ENCODE measurements at regions not wholly inside any gene's neighbourhood (a gene's known extent, or its start where the extent isn't known, plus 50 kb on each side); places are given as distances from the start of the nearest gene placed in this dataset.
"Not testable (repeated sequence)": the region's sequence is repeated elsewhere in the genome, so short reads cannot be mapped to it uniquely, and the experiment has no call there.

DNA sequence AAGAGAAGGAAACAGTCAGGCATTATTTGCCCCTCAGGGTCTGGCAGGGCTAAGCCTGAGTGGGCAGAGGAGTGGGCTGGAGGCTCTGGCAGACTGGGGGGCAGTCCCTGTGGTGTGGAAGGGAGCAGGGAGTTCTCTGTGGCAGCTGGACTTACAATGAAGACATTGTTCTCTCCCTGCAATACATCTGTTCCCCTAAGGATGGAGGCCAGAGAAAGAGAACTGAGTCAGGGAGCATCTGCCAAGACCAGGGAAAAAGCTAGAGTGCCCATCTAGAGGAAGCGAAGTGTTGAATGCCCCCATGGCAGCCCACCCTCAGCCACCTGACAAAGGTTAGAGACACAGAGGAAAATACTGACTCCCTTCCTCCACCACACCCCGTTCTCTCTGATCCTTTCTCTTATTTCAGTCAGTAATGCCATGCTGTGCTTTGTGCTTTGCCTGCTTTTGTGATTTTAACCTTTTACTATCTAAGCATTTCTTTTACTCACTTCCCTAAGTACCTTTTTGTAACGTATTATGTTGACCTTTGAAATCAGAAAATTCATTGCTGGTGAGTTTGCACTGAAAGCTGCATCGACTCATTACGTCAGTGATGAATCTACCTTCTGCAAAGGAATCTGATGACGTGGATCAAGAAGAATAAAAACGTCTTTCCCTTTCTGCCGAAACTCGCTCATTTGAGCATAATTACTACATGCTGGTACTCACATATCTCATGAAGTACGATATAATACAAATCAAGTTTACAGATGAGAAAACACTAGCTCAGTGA lies 76.0 kb downstream of the ACTL7B start:
- TF ChIP-seq, protein P1, sequence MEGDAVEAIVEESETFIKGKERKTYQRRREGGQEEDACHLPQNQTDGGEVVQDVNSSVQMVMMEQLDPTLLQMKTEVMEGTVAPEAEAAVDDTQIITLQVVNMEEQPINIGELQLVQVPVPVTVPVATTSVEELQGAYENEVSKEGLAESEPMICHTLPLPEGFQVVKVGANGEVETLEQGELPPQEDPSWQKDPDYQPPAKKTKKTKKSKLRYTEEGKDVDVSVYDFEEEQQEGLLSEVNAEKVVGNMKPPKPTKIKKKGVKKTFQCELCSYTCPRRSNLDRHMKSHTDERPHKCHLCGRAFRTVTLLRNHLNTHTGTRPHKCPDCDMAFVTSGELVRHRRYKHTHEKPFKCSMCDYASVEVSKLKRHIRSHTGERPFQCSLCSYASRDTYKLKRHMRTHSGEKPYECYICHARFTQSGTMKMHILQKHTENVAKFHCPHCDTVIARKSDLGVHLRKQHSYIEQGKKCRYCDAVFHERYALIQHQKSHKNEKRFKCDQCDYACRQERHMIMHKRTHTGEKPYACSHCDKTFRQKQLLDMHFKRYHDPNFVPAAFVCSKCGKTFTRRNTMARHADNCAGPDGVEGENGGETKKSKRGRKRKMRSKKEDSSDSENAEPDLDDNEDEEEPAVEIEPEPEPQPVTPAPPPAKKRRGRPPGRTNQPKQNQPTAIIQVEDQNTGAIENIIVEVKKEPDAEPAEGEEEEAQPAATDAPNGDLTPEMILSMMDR (IDR thresholded peaks at IDR 0.05) = no peak
- ATAC-seq (ENCODE audit: low FRiP score) = no peak
- no peak for DNase-seq (ENCODE audit: low spot score)

DNA sequence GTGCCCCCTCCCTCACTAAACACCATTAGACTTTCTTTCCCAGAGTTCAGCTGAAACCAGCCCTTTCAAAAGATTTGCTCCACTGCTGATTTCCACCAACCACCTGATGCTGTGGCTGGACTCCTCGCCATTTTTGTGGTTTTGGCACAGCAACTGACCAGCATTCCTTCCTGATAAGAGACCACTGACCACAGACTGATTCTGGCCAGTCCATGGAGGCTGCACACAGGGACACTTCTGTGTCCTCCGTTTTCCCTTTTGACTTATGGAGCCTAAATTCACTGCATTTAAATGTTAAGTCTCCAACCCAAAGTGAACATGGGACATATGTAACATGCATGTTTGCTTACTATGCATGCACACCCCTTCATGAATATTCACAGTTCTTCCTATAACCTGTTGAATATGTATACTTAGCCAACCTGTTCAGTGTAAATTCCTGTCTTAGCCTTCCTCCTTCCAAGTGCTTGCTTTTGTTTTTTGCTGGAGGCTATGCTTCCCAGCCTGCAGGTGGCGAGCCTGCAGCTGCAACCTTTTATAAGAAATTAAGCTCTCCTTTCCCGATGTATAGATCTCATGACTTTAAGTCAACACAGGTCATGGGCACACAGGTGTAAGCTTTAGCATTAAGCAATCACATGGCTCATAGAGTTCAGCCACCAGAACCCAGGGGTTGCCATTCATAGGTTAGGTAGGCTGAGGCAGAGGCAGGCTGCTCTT lies 78.7 kb downstream of the ACTL7B start:
- no peak for DNase-seq (ENCODE audit: low spot score)
- TF ChIP-seq, protein P1 (IDR thresholded peaks at IDR 0.05) = no peak
- no peak for ATAC-seq (ENCODE audit: low FRiP score)

DNA sequence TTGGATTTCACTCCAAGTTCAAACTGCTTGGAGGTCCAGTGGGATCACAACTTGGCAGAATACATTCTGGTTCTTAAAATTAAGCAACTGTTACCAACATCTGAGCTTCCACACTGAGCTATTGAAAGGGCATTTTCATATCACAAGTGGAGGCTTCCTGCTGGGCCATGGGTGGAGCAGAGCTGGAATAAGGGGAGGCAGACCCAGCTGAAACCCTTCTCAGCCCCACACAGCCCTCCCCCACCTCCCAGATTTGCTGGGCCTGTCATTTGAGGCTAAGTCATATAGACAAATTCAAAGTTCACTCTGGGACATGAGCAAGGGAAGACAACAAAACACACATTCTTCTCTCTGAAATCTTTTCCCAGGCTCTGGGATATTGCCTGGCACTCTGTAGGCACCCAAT lies 79.9 kb downstream of the ACTL7B start:
- DNase-seq (ENCODE audit: low spot score) = no peak
- TF ChIP-seq, protein P1 (IDR thresholded peaks at IDR 0.05) = no peak
- no peak for ATAC-seq (ENCODE audit: low FRiP score)

DNA sequence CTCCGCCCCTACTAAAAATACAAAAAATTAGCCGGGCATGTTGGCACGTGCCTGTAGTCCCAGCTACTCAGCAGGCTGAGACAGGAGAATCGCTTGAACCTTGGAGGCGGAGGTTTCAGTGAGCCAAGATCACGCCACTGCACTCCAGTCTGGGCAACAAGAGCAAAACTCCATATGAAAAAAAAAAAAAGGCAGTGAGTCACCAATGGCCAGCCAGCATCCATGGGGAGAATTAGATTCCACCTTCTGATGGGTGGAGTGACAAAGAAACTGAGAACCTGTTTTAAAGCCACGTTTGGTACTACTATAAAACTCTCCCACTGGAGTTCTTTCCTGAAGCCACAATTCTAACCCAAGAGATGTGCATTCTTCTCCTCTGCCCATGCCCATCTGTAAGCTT lies 81.7 kb downstream of the ACTL7B start:
- not testable (repeated sequence) for DNase-seq (ENCODE audit: low spot score); ATAC-seq (ENCODE audit: low FRiP score)

DNA sequence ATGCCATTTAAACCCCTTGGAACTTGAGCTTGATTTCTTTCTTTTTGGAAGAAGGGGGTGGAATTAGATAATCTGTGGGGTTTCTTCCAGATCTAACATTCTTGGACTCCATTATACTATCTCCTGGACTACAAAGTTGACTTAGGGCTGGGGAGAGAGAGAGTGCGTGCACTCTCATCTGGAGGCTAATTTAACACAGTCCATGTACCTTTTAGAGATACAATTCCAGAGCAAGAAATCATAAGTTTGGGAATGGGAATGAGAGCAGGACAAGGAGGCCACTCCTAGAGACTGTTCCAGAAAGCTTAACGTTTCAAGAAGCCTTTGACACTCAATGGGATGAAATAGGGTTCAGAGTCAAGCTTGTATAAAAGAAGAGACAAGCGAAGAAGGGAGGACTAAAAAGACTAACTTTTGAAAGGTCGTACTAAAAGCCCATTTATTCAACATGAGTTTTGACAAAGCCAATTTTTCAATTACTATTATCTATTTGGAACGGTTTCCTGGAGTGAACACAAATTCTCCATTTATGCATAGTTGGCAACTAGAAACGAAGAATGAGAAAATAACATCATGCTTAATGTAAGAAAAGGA lies 83.4 kb downstream of the ACTL7B start:
- ATAC-seq (ENCODE audit: low FRiP score) = peak; percentile 28
- TF ChIP-seq, protein P1 (IDR thresholded peaks at IDR 0.05) = no peak

DNA sequence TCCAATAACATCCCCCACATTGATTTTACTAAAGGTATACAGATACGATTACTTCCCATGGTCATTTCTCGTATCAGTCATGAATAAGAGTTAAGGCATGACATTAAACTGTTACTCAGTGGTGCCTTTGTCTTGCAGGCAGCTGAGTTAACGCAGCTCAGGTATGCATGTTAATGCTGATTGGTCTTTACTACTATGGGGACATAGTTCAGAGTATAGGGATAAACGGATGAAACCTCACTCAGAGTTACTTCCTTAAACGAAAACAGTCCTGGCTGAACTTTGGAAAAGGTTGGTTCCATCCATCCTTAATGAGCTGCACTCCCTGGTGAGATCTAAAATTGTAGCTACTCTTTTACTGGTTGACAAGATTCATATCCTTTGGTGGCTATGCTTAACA lies 87.0 kb downstream of the ACTL7B start:
- TF ChIP-seq, protein P1 (IDR thresholded peaks at IDR 0.05) = no peak
- ATAC-seq (ENCODE audit: low FRiP score) (no peak), DNase-seq (ENCODE audit: low spot score) (no peak)

More for the DNA sequence above, 83.4 kb downstream of the ACTL7B start:
- no peak for DNase-seq (ENCODE audit: low spot score)

DNA sequence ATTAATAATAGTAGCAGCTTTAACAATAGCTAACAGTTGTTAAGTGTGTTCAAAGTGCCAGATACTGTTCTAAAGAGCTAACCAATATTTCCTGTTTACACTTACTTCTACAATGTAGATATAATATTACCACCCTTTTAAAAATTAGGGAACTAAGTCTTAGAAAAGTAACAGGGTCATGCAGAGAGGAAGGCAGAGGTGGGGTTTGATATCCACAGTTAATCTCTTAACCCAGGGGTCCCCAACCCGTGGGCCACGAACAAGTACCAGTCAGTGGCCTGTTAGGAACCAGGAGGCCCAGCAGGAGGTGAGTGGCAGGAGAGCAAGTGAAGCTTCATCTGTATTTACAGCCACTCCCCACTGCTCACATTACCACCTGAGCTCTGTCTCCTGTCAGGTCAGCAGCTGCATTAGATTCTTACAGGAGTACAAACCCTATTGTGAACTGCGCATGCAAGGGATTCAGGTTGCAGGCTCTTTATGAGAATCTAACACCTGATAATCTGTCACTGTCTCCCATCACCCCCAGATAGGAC lies 89.1 kb downstream of the ACTL7B start:
- DNase-seq (ENCODE audit: low spot score) (no peak), ATAC-seq (ENCODE audit: low FRiP score) (no peak)
- TF ChIP-seq, protein P1 (IDR thresholded peaks at IDR 0.05) = no peak
